DMS 273 treated with DMSO at 0.1 percent for 48 hours (cell line): ENCODE measurements at regions not wholly inside any gene's neighbourhood (a gene's known extent, or its start where the extent isn't known, plus 50 kb on each side); places are given as distances from the start of the nearest gene placed in this dataset.
"Not testable (repeated sequence)": the region's sequence is repeated elsewhere in the genome, so short reads cannot be mapped to it uniquely, and the experiment has no call there.

ENCODE experiments used
- DNase-seq: peaks from one replicate; lab custom pipeline; 2025; lab: John Stamatoyannopoulos, UW

GRCh38 chr4:103853627-103854026 lies 133.8 kb upstream of the TACR3 start:
- DNase-seq = no peak

GRCh38 chr4:103853146-103853545 lies 133.4 kb upstream of the TACR3 start:
- no peak for DNase-seq

- no peak for DNase-seq
Measured at GRCh38 chr4:103845075-103845474, 125.3 kb upstream of the TACR3 start.

GRCh38 chr4:103842637-103843239 lies 123.0 kb upstream of the TACR3 start:
- no peak for DNase-seq

- no peak for DNase-seq
Measured at GRCh38 chr4:103842076-103842475, 122.3 kb upstream of the TACR3 start.

GRCh38 chr4:103810308-103810707 lies 90.5 kb upstream of the TACR3 start:
- DNase-seq = not testable (repeated sequence)

- no peak for DNase-seq
Measured at GRCh38 chr4:103802766-103803165, 83.0 kb upstream of the TACR3 start.

GRCh38 chr4:103787057-103787456 lies 67.3 kb upstream of the TACR3 start:
- DNase-seq = no peak

- no peak for DNase-seq
Measured at GRCh38 chr4:103786593-103786992, 66.8 kb upstream of the TACR3 start.

GRCh38 chr4:103786014-103786413 lies 66.2 kb upstream of the TACR3 start:
- no peak for DNase-seq

- DNase-seq = no peak
Measured at GRCh38 chr4:103778221-103778620, 58.4 kb upstream of the TACR3 start.

GRCh38 chr4:103774326-103774825 lies 54.6 kb upstream of the TACR3 start:
- no peak for DNase-seq

- no peak for DNase-seq
Measured at GRCh38 chr4:103773691-103774231, 54.0 kb upstream of the TACR3 start.
